ENCODE measurements at regions not wholly inside any gene's neighbourhood (a gene's known extent, or its start where the extent isn't known, plus 50 kb on each side); places are given as distances from the start of the nearest gene placed in this dataset.

DNA sequence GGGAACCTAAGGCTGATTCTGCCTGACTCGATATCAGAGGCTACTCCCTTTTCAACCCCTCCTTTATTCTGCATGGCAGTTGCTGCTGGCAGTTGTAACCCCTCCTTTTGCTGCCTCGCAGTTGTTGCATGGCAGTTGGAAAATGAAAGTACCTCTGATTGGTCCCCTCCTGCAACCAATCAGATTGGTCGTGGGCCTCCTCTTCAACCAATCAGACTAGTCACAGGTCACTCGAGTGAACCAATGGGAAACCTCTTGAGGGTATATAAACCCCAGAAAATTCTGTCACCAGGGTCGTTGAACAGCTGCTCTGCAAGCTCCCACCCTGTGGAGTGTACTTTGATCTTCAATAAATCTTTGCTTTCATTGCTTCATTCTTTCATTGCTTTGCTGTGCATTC is 294.3 kb upstream of the SLC8A1 start:
- intact Hi-C loops (cut with DNase I; ENCODE audit: low total_unique reads): no loop called here
- no peak overlapping the region for H3K4me3 ChIP-seq (ENCODE audit: low read depth, poor library complexity, severe bottlenecking)
- WGBS, 2 donors: 72 to 77% methylated on average over 5 of the region's 5 CpGs

DNA sequence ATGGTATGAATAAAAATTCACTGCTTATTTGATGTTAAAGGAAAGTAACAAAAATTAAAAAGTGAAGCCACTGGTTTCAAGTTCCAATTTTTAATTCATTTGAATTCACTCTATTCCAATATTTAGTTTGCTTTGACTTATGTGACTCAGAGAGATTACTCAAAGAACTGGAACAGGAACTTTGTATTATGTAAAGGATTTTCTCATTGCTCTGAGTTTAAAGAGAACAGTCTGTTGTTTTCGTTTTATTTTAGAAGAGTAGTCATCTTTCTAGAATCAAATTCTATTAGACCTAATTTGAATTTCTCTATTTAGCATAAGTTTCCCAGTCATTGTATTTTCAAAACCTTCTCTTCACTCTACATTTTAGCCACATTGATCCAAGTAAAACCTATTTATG is 300.1 kb upstream of the SLC8A1 start:
- H3K4me3 ChIP-seq (ENCODE audit: low read depth, poor library complexity, severe bottlenecking): no peak overlapping the region
- TF ChIP-seq POLR2A (IDR thresholded peaks at IDR 0.05): no peak
- TF ChIP-seq, protein P1, sequence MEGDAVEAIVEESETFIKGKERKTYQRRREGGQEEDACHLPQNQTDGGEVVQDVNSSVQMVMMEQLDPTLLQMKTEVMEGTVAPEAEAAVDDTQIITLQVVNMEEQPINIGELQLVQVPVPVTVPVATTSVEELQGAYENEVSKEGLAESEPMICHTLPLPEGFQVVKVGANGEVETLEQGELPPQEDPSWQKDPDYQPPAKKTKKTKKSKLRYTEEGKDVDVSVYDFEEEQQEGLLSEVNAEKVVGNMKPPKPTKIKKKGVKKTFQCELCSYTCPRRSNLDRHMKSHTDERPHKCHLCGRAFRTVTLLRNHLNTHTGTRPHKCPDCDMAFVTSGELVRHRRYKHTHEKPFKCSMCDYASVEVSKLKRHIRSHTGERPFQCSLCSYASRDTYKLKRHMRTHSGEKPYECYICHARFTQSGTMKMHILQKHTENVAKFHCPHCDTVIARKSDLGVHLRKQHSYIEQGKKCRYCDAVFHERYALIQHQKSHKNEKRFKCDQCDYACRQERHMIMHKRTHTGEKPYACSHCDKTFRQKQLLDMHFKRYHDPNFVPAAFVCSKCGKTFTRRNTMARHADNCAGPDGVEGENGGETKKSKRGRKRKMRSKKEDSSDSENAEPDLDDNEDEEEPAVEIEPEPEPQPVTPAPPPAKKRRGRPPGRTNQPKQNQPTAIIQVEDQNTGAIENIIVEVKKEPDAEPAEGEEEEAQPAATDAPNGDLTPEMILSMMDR (IDR thresholded peaks at IDR 0.05): no peak
- intact Hi-C loops (cut with DNase I; ENCODE audit: low total_unique reads): no loop called here
- 32 to 43% methylated on average over 1 of the region's 1 CpG for WGBS, 2 donors
- no peak for DNase-seq (ENCODE audit: low spot score in 2 of 2)

More for the DNA sequence above, 294.3 kb upstream of the SLC8A1 start:
- DNase-seq (ENCODE audit: low spot score in 2 of 2): no peak
- TF ChIP-seq, protein P1 (IDR thresholded peaks at IDR 0.05): no peak
- no peak for TF ChIP-seq POLR2A (IDR thresholded peaks at IDR 0.05)

DNA sequence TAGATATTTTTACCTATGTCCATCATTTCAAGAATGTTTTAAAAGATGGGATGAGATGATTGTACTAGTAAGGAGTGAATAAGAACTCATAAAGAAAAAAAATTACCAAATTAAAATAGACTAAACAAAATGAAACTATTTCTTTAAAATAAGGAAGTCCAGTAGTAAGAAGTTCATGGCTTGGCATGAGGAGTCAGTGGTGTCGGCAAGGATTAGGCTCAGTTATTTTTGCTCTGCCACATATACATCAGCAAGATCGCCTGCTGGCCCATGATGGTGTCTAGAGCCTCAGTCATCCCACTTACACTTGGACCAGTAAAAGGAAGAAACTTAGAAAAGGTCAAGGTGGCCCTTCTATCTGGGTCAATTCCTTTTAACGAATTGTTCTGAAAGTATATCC is 300.9 kb upstream of the SLC8A1 start:
- DNase-seq (ENCODE audit: low spot score in 2 of 2): no peak
- WGBS, 2 donors: 66 to 68% methylated on average over 3 of the region's 3 CpGs
- intact Hi-C loops (cut with DNase I; ENCODE audit: low total_unique reads): no loop called here
- H3K4me3 ChIP-seq (ENCODE audit: low read depth, poor library complexity, severe bottlenecking): no peak overlapping the region
- TF ChIP-seq, protein P1 (IDR thresholded peaks at IDR 0.05): no peak
- no peak for TF ChIP-seq POLR2A (IDR thresholded peaks at IDR 0.05)

DNA sequence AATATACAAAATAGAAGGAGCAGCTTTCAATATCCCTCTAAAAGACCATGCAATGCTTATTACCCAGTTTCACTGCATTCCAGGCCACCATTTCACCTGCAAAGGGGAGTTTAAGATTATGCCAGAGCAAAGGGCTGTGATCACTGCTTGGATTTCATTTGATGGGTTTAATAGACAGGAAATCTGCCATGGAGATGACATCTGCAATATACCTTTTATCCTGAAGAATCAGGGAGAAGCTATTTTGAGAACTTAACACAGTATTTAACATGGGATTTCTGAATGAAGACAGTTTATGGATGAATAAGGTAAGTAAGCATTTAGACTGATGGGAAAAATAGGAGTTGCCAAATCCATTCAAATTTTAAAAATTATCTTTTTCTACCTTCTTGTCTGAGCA is 303.0 kb upstream of the SLC8A1 start:
- intact Hi-C loops (cut with DNase I; ENCODE audit: low total_unique reads): no loop called here
- H3K4me3 ChIP-seq (ENCODE audit: low read depth, poor library complexity, severe bottlenecking): no peak overlapping the region
- DNase-seq (ENCODE audit: low spot score in 2 of 2): no peak
- TF ChIP-seq, protein P1 (IDR thresholded peaks at IDR 0.05): no peak
- TF ChIP-seq POLR2A (IDR thresholded peaks at IDR 0.05): no peak

DNA sequence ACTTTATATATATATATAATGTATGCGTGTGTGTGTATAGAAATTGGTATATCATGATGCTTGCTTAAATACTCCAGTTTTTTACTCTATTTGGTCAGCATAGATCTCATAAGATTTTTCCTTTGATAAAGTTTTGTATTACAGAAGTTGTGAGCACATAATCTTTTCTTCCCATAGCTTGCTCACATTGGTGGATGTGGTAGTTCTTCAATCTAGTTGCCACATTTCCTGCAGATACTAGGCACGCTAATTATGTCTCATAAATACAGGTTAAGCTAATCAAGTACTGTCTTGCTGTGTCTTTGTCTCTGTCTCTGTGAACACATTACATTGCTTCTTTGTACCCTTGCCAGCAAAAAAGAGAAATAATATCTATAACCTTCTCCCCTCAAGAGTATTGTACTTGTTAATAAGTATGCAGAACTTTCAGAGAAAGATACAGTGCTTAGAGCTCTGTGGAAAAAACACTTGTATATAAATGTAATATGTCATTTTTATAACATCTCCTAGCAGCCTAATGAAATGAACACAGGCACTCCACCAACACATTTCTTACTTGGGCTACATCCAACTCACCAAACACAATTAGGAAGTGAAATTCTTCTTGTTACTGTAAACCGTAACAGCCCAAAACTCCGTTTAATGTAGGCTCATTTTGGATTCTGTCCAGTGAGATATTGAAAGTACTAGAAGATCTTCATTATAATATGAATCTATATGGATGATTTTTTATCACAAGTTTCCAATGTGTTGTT is 306.7 kb upstream of the SLC8A1 start:
- DNase-seq (ENCODE audit: low spot score in 2 of 2): no peak
- intact Hi-C loops (cut with DNase I; ENCODE audit: low total_unique reads): no loop called here
- TF ChIP-seq POLR2A (IDR thresholded peaks at IDR 0.05): no peak
- TF ChIP-seq, protein P1 (IDR thresholded peaks at IDR 0.05): no peak
- H3K4me3 ChIP-seq (ENCODE audit: low read depth, poor library complexity, severe bottlenecking): no peak overlapping the region
- whole genome bisulfite sequencing, 2 donors: 33 to 35% methylated on average over 4 of the region's 4 CpGs
